Neural cell (in vitro differentiated cells): ENCODE measurements at regions not wholly inside any gene's neighbourhood (a gene's known extent, or its start where the extent isn't known, plus 50 kb on each side); places are given as distances from the start of the nearest gene placed in this dataset.

Experiments used
- CTCF ChIP-seq: fragments of 450-650 bp; IDR thresholded peaks from 2 replicates; pipeline ENCODE4 v1.5.1; 2014; ENCODE audit warnings: antibody characterized with exemption, mild to moderate bottlenecking, moderate library complexity; ENCODE audit not compliant: poor library complexity, severe bottlenecking
- EP300 ChIP-seq: fragments of 450-650 bp; conservative IDR thresholded peaks from 2 replicates; pipeline ENCODE4 v1.6.1; 2014; ENCODE audit warnings: antibody characterized with exemption, mild to moderate bottlenecking, moderate library complexity; ENCODE audit not compliant: poor library complexity, severe bottlenecking
- EZH2 ChIP-seq: fragments of 200-600, 300-800 bp; shearing (Covaris generic), sonication (generic); IDR thresholded peaks from 2 replicates; pipeline ENCODE4 v1.6.1; 2014; ENCODE audit warnings: antibody characterized with exemption, low read length, borderline replicate concordance, mild to moderate bottlenecking; ENCODE audit not compliant: insufficient read depth, poor library complexity, severe bottlenecking
- MXI1 ChIP-seq: fragments of 450-650 bp; conservative IDR thresholded peaks from 2 replicates; pipeline ENCODE4 v1.6.1; 2014; ENCODE audit warnings: antibody characterized with exemption, mild to moderate bottlenecking; ENCODE audit not compliant: poor library complexity, severe bottlenecking
- REST ChIP-seq: IDR thresholded peaks from 2 replicates; pipeline ENCODE4 v1.6.1; 2012; ENCODE audit warnings: borderline replicate concordance

- TF ChIP-seq CTCF, result no peak
- no peak for TF ChIP-seq REST
- no peak for TF ChIP-seq EP300
- TF ChIP-seq EZH2, result no peak
- TF ChIP-seq MXI1, result no peak
These were observed 1267.0 kb upstream of the CHAC2 start for GRCh38 chr2:52500561-52500960.
